ENCODE measurements at regions not wholly inside any gene's neighbourhood (a gene's known extent, or its start where the extent isn't known, plus 50 kb on each side); places are given as distances from the start of the nearest gene placed in this dataset.
"Not testable (repeated sequence)": the region's sequence is repeated elsewhere in the genome, so short reads cannot be mapped to it uniquely, and the experiment has no call there.

DNA sequence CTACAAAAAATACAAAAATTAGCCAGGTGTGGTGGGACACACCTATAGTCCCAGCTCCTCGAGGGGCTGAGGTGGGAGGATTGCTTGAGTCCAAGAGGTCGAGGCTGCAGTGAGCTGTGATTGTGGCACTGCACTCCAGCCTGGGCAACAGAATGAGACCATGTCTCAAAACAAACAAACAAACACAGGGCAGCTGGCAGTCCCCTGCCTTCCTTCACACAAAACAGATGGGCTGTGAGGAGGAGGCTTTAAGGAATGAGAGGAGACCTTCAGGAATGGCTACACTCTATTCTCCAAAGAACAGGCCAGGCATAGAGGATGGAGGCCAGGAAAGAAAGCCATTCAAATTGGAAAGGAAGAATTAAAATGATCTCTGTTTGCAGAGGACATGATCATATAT, 65.6 kb upstream of the MAML3 start:
- no peak for DNase-seq (ENCODE audit: extremely low read depth in 1 of 2, low read depth in 1 of 2)

GRCh38 chr4:140219070-140219469, 65.1 kb upstream of the MAML3 start:
- DNase-seq (ENCODE audit: extremely low read depth in 1 of 2, low read depth in 1 of 2) = not testable (repeated sequence)

GRCh38 chr4:140213749-140214148, 59.8 kb upstream of the MAML3 start:
- DNase-seq (ENCODE audit: extremely low read depth in 1 of 2, low read depth in 1 of 2) = no peak

DNA sequence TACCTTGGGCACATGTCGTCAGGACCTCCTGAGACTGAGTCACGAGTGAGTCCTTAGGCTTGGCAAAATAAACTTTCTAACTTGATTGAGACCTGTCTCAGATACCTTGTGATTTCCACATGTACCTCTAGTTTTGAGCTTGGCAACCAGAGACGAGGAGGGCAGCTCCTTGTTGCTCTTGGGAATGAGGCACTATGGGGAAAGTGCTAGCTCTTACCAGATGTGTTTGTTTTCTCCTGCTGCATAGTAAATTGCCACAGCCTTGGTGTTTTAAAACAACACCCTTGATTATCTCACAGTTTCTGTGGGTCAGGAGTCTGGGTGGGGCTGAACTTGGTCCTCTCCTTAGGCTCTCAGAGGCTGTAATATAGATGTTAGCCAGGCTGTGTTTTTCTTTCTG, 59.1 kb upstream of the MAML3 start:
- DNase-seq (ENCODE audit: extremely low read depth in 1 of 2, low read depth in 1 of 2) = no peak

- no peak for DNase-seq (ENCODE audit: extremely low read depth in 1 of 2, low read depth in 1 of 2)
Measured at GRCh38 chr4:140212646-140213045, 58.7 kb upstream of the MAML3 start.

- no peak for DNase-seq (ENCODE audit: extremely low read depth in 1 of 2, low read depth in 1 of 2)
Measured at GRCh38 chr4:140212194-140212593, 58.2 kb upstream of the MAML3 start.

- no peak for DNase-seq (ENCODE audit: extremely low read depth in 1 of 2, low read depth in 1 of 2)
Measured at GRCh38 chr4:140211693-140212092, 57.7 kb upstream of the MAML3 start.

- DNase-seq (ENCODE audit: extremely low read depth in 1 of 2, low read depth in 1 of 2) = no peak
Measured at GRCh38 chr4:140211161-140211560, 57.2 kb upstream of the MAML3 start.

DNA sequence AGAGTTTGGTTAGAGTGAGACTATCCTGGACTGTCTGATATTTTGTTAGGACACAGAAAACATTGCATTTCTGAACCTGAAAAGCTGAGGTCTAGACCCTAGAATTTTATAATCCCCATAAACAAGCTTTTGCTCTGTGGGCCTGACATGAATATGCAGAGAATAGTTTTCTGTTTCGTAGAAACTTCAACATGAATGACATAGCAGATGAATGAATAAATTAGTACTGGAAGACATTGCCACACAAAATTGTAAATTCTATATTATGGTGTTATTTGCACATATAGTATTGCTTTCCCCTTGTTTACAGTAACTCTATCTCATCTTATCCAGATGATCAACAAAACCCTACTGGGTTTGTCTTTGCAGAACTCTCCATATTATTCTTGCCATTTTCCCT, 54.9 kb upstream of the MAML3 start:
- DNase-seq (ENCODE audit: extremely low read depth in 1 of 2, low read depth in 1 of 2) = no peak

All from activated CD8-positive, alpha-beta memory T cell treated with anti-CD3 and anti-CD28 coated beads for 1 hour (primary cell).